HG02588 (cell line): ENCODE measurements at regions not wholly inside any gene's neighbourhood (a gene's known extent, or its start where the extent isn't known, plus 50 kb on each side); places are given as distances from the start of the nearest gene placed in this dataset.

ENCODE experiments used
- ATAC-seq: cut with Tn5 transposase; IDR thresholded peaks from one replicate; pipeline ENCODE4 v1.9.1; 2021; ENCODE audit warnings: mild to moderate bottlenecking, moderate library complexity; ENCODE audit not compliant: unreplicated experiment

DNA sequence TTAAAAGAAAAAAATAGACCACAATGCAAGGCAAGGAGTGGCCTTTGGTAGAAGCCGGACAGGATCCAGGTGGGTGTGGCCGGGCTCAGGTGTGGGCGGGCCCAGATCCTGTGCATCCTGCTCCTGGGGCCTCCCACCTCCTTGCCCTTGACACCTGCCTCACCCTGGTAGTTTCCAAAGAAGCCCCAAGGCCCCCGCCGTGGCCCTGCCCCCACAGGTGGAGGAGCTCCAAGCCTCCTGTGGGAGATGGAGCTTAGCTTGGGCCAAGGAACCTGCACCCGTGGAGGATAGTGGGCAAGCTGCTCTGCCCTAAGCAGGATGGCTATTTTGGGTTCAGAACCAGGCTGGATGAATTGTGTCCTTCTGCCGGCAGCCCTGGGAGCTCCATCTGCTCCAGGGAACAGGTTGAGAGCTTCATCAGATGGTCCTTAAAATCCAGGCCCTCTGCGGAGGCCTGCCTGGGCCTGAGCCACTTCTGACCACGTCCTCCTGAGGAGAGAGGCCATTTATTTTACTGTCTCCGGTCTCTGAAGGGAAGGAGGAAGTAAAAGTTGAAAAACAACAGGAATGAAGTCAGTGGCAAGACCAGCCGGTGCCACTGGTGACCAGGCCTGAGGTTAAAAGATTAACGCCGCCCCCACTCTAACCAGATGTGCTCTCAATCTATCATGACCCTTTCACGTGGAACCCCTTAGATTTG lies 53.9 kb upstream of the KLF13 start:
- no peak for ATAC-seq

DNA sequence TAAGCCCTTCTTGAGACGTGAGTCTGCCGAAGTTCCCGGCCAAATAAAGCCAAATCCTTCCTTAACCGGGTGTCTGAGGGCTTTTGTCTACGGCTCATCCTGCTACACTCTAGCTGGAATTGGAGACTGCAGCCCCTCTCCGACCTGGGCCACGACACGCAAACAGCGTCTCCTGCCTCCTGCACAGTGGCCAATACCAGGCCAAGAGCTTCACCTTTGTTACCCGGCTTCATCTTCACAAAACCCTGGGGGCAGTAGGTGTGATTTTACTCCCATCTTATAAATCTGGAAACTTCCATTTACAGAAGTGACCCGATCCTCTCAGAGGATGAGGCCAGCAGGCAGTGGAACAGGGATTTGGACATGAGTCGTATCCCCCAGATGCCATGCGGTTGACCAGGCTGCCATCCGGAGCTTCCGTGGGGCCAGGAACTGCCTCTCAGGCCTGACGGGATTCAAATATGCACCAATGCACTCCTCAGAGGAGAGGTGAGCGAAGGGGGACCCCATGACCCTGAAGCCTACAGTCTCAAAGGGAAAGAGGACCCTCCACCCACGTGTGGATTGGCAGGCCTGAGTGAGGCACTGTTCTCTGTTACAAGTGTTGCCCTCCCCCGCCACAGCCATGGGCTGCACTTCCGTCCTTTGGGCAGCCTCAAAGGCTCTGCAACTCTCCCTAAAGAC lies 53.2 kb upstream of the KLF13 start:
- ATAC-seq: no peak

DNA sequence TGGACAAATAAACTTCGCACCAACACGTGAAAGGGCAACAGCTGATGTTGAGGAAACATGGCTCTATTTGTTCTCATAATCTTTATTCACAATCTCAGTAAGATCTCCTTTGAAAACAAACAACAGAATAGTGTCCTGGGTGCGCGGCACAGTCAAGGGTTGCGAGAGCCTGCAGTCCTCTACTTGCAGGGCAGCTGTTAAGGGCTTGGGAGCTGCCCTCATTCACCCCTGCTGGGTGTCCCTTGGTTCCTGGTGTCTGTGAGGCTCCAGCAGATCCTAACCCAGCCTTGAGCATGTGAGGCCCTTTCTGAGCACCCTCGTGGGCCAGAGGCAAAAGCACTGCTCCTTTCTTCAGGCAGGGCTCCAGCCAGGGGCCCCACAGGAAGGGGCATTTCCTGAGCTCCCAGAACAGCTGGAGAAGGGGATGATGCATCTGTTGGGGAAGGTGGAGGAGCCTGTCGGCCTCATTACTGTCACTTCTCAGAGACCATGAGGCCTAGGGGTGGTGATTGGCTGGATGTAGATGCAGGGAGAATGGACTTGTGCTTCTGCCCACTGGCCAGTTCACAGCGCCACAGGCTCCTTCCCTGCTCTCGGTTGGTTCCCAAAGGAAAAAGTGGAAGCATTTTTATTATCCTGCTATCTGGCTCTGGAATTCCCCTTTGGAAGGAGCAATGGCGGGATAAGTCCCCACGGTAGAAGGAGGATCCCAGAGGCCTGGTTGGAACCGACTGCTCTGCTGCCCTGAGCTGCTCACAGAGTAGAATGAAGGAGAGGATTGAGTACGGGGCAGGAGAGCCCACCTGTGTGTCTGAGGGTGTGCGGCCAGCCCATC lies 51.9 kb upstream of the KLF13 start:
- ATAC-seq: no peak

- ATAC-seq: no peak
Measured at GRCh38 chr15:31275331-31276262, 51.0 kb upstream of the KLF13 start.

- no peak for ATAC-seq
Measured at GRCh38 chr15:31276596-31277298, 49.9 kb upstream of the KLF13 start.
